Vagina (tissue), 2 donors: ENCODE measurements at regions not wholly inside any gene's neighbourhood (a gene's known extent, or its start where the extent isn't known, plus 50 kb on each side); places are given as distances from the start of the nearest gene placed in this dataset. TPM values are rescaled to one million over a fixed set of nuclear protein-coding genes. Genes with fewer than 3 reads are reported as not detected.
"Not testable (repeated sequence)": the region's sequence is repeated elsewhere in the genome, so short reads cannot be mapped to it uniquely, and the experiment has no call there.

Experiments
- DNase-seq, 2 donors: peaks; one replicate each; pipeline ENCODE4 v3.0.0-alpha.2; 2017; ENCODE audit errors: extremely low spot score in 2 of 2
- H3K27ac ChIP-seq: fragments of 200-600 bp; sonication (generic); one replicate; pipeline ENCODE4 v1.5.1; 2019
- H3K27me3 ChIP-seq: fragments of 200-600 bp; sonication (generic); one replicate; pipeline ENCODE4 v1.5.1; 2019
- H3K36me3 ChIP-seq, 2 donors: fragments of 200-600 bp; sonication (generic); one replicate each; pipeline ENCODE4 v1.5.1; 2017 to 2019
- H3K4me1 ChIP-seq: fragments of 200-600 bp; sonication (generic); one replicate; pipeline ENCODE4 v1.5.1; 2019
- H3K4me3 ChIP-seq, 2 donors: fragments of 200-600 bp; sonication (generic); 1 replicate in 1 of 2; 2 replicates in 1 of 2; pipeline ENCODE4 v1.5.1; 2016 to 2019
- H3K9me3 ChIP-seq: fragments of 200-600 bp; sonication (generic); one replicate; pipeline ENCODE4 v1.5.1; 2019
- POLR2A ChIP-seq, 2 donors: fragments of 450-650 bp; IDR thresholded peaks; one replicate each; pipeline ENCODE4 v1.6.1; 2017; ENCODE audit warnings: antibody characterized with exemption in 2 of 2, mild to moderate bottlenecking in 2 of 2, moderate library complexity in 2 of 2
- POLR2AphosphoS5 ChIP-seq, 2 donors: sonication (generic); formaldehyde crosslinking; IDR thresholded peaks; one replicate each; pipeline ENCODE4 v1.9.0; 2017; ENCODE audit warnings: antibody characterized with exemption in 2 of 2, mild to moderate bottlenecking in 2 of 2, low read depth in 1 of 2; ENCODE audit not compliant: insufficient read depth in 1 of 2
- intact Hi-C: fragments of 100-400 bp; cut with DNase I; formaldehyde crosslinking; loops from one replicate; pipeline ENCODE4 v1.15.1; 2023
- microRNA-seq: library from miRNA; unstranded; fragments of <30 nt; microRNA quantifications from one replicate; pipeline ENCODE4, GENCODE V29; 2017; ENCODE audit warnings: borderline number of aligned reads, borderline replicate concordance
- small RNA-seq: library from RNA; depleted of rRNA; stranded (forward); fragments of <200 nt; gene quantifications from one replicate; pipeline ENCODE3, GENCODE V24; 2016
- TF ChIP-seq, protein P1 (sequence below), 3 experiments: fragments of 450-650 bp in 2 of 3; fragments of 200-600 bp in 1 of 3; sonication (generic) in 1 of 3; IDR thresholded peaks; one replicate each; pipeline ENCODE4 v1.5.1; 2017 to 2019; ENCODE audit warnings: antibody characterized with exemption in 3 of 3, mild to moderate bottlenecking in 2 of 3, moderate library complexity in 2 of 3

GRCh38 chr4:9716093-9716492 is 65.3 kb upstream of the DRD5 start:
- Histone ChIP-seq H3K9me3 (no peaks in the 10 kb centered on the region), H3K27ac (no peak overlapping the region), H3K4me3 (no peak overlapping the region), H3K27me3 (no peaks in the 10 kb centered on the region), H3K36me3 (no peaks in the 10 kb centered on the region), H3K4me1 (no peaks in the 10 kb centered on the region)
- intact Hi-C loops: no loop called here
- TF ChIP-seq, protein P1, sequence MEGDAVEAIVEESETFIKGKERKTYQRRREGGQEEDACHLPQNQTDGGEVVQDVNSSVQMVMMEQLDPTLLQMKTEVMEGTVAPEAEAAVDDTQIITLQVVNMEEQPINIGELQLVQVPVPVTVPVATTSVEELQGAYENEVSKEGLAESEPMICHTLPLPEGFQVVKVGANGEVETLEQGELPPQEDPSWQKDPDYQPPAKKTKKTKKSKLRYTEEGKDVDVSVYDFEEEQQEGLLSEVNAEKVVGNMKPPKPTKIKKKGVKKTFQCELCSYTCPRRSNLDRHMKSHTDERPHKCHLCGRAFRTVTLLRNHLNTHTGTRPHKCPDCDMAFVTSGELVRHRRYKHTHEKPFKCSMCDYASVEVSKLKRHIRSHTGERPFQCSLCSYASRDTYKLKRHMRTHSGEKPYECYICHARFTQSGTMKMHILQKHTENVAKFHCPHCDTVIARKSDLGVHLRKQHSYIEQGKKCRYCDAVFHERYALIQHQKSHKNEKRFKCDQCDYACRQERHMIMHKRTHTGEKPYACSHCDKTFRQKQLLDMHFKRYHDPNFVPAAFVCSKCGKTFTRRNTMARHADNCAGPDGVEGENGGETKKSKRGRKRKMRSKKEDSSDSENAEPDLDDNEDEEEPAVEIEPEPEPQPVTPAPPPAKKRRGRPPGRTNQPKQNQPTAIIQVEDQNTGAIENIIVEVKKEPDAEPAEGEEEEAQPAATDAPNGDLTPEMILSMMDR (IDR thresholded peaks at IDR 0.05): no peak
- TF ChIP-seq POLR2A (IDR thresholded peaks at IDR 0.05) (no peak), POLR2AphosphoS5 (IDR thresholded peaks at IDR 0.05; ENCODE audit: insufficient read depth in 1 of 2, low read depth in 1 of 2) (no peak)
- no peak for DNase-seq

DNA sequence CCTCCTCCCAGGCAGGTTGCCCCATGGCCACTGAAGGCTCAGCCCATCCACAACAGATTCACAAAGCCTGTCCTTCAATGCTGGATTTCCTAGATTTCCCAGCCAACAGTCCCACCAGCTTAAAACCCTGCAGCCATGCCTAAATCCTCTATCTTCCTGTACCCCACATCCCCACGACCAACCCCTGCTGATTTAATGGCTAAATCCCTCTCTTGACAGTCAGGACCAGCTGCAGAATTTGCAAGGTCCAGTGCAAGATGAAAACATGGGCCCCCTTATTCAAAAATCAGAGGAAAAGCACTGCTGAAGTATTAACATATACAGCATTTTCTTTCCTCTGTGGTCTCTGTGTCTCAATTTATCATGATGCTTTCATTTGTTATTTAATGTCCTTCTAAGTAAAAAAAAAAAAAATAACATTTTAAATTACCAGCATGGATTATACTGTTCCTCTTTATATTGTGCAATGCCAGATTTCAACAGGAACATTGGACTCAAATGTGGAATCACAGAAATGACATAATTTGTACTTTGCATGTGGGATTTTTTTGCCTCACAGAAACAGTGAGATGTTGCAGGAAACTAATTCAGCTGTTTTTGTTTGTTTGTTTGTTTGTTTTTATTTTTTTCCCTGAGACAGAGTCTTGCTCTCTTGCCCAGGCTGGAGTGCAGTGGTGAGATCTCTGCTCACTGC is 63.0 kb upstream of the DRD5 start:
- not testable (repeated sequence) for H3K36me3 ChIP-seq

DNA sequence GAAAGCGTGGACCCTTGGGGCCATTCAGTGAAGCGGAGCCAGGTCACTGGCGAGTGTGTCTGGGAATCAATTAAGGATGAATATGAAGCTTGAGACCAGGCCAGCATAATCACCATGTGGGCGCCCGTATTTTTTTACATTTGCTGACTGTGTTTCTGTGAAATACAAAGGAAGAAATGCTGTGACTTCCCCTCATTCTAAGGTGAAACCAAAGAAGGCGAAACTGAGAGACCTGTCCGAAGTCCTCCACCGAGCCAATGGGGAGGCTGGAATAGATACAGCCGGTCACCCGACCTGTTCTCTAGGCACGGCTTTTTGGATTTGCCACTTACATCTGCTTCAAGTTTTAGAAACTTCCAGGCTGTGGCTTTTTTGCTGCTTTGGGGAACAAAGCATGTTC is 59.3 kb upstream of the DRD5 start:
- H3K27ac ChIP-seq, H3K4me1 ChIP-seq, H3K27me3 ChIP-seq, H3K36me3 ChIP-seq, intact Hi-C loops, H3K4me3 ChIP-seq, H3K9me3 ChIP-seq, DNase-seq: not testable (repeated sequence)

More for the DNA sequence above, 63.0 kb upstream of the DRD5 start:
- H3K9me3 ChIP-seq, H3K27me3 ChIP-seq, H3K4me3 ChIP-seq, H3K27ac ChIP-seq, DNase-seq, H3K4me1 ChIP-seq, intact Hi-C loops: not testable (repeated sequence)

Small RNA genes lying in the stretch of these regions (microRNA-seq; reads per million reads assigned to microRNA genes)
- not detected for gene MIR548I2

Small RNA genes lying in the stretch of these regions (small RNA-seq; reads per million reads assigned to genes)
- gene MIR548I2 (not detected), gene RF00017 (not detected), gene SNRPCP13 (not detected)
